Esophagus squamous epithelium (tissue), 4 donors: ENCODE measurements at regions not wholly inside any gene's neighbourhood (a gene's known extent, or its start where the extent isn't known, plus 50 kb on each side); places are given as distances from the start of the nearest gene placed in this dataset.

Experiments
- CTCF ChIP-seq, 6 experiments: fragments of 450-650 bp in 4 of 6; fragments of 200-600 bp in 2 of 6; sonication (generic) in 2 of 6; IDR thresholded peaks; one replicate each; pipeline ENCODE4 v1.5.1; 2016 to 2019; ENCODE audit warnings: antibody characterized with exemption in 6 of 6, mild to moderate bottlenecking in 4 of 6, moderate library complexity in 4 of 6
- POLR2A ChIP-seq, 4 donors: fragments of 450-650 bp; IDR thresholded peaks; one replicate each; pipeline ENCODE4 v1.6.1; 2017; ENCODE audit warnings: antibody characterized with exemption in 4 of 4, mild to moderate bottlenecking in 4 of 4, moderate library complexity in 3 of 4

GRCh38 chr18:10249270-10249669 is 205.2 kb upstream of the APCDD1 start:
- TF ChIP-seq CTCF (IDR thresholded peaks at IDR 0.05) (no peak), POLR2A (IDR thresholded peaks at IDR 0.05) (no peak)
